ENCODE measurements at regions not wholly inside any gene's neighbourhood (a gene's known extent, or its start where the extent isn't known, plus 50 kb on each side); places are given as distances from the start of the nearest gene placed in this dataset.

DNA sequence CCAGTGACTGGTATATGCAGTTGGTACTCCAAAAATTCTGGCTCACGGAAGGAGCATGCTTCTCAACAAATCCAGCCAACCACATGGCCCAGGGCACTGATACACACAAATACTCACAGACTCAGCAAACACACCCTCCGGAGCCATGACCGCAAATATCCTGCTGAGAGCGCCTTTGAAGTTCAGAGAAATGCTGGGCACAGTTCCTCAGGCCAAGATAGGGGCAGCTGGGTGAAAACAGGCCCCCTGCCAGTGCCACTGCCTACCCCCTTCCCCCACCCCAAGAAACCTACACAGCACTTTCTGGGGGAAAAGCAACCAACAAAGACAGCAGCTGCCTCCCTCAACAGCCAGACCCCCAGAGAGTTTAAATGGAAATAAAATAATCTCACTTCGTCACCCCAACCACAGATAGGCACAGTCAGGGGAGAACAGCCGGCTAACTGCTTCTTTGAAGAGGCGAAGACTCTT lies 120.0 kb downstream of the C5orf15 start:
- TF ChIP-seq OSR1 (CRISPR knock-in tag; IDR thresholded peaks at IDR 0.05), result no peak
- no peak for TF ChIP-seq ARNTL (CRISPR knock-in tag; IDR thresholded peaks at IDR 0.05; ENCODE audit: borderline replicate concordance, low read depth)
- TF ChIP-seq ISL1 (CRISPR knock-in tag; IDR thresholded peaks at IDR 0.05), result no peak
- no peak for TF ChIP-seq ZC3H10 (CRISPR knock-in tag; IDR thresholded peaks at IDR 0.05)
- TF ChIP-seq, protein P1, sequence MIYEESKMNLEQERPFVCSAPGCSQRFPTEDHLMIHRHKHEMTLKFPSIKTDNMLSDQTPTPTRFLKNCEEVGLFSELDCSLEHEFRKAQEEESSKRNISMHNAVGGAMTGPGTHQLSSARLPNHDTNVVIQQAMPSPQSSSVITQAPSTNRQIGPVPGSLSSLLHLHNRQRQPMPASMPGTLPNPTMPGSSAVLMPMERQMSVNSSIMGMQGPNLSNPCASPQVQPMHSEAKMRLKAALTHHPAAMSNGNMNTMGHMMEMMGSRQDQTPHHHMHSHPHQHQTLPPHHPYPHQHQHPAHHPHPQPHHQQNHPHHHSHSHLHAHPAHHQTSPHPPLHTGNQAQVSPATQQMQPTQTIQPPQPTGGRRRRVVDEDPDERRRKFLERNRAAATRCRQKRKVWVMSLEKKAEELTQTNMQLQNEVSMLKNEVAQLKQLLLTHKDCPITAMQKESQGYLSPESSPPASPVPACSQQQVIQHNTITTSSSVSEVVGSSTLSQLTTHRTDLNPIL (CRISPR knock-in tag; IDR thresholded peaks at IDR 0.05; ENCODE audit: low read depth), result no peak
- no peak for TF ChIP-seq GLIS3 (CRISPR knock-in tag; IDR thresholded peaks at IDR 0.05)
- TF ChIP-seq, protein P2, sequence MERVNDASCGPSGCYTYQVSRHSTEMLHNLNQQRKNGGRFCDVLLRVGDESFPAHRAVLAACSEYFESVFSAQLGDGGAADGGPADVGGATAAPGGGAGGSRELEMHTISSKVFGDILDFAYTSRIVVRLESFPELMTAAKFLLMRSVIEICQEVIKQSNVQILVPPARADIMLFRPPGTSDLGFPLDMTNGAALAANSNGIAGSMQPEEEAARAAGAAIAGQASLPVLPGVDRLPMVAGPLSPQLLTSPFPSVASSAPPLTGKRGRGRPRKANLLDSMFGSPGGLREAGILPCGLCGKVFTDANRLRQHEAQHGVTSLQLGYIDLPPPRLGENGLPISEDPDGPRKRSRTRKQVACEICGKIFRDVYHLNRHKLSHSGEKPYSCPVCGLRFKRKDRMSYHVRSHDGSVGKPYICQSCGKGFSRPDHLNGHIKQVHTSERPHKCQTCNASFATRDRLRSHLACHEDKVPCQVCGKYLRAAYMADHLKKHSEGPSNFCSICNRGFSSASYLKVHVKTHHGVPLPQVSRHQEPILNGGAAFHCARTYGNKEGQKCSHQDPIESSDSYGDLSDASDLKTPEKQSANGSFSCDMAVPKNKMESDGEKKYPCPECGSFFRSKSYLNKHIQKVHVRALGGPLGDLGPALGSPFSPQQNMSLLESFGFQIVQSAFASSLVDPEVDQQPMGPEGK (CRISPR knock-in tag; IDR thresholded peaks at IDR 0.05; ENCODE audit: borderline replicate concordance), result no peak
- no peak for TF ChIP-seq ZNF70 (CRISPR knock-in tag; IDR thresholded peaks at IDR 0.05)
- TF ChIP-seq, protein P3, sequence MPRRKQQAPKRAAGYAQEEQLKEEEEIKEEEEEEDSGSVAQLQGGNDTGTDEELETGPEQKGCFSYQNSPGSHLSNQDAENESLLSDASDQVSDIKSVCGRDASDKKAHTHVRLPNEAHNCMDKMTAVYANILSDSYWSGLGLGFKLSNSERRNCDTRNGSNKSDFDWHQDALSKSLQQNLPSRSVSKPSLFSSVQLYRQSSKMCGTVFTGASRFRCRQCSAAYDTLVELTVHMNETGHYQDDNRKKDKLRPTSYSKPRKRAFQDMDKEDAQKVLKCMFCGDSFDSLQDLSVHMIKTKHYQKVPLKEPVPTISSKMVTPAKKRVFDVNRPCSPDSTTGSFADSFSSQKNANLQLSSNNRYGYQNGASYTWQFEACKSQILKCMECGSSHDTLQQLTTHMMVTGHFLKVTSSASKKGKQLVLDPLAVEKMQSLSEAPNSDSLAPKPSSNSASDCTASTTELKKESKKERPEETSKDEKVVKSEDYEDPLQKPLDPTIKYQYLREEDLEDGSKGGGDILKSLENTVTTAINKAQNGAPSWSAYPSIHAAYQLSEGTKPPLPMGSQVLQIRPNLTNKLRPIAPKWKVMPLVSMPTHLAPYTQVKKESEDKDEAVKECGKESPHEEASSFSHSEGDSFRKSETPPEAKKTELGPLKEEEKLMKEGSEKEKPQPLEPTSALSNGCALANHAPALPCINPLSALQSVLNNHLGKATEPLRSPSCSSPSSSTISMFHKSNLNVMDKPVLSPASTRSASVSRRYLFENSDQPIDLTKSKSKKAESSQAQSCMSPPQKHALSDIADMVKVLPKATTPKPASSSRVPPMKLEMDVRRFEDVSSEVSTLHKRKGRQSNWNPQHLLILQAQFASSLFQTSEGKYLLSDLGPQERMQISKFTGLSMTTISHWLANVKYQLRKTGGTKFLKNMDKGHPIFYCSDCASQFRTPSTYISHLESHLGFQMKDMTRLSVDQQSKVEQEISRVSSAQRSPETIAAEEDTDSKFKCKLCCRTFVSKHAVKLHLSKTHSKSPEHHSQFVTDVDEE (CRISPR knock-in tag; IDR thresholded peaks at IDR 0.05), result no peak
- no peak for TF ChIP-seq RARB (CRISPR knock-in tag; IDR thresholded peaks at IDR 0.05)
- TF ChIP-seq ZNF565 (CRISPR knock-in tag; conservative IDR thresholded peaks at IDR 0.05; ENCODE audit: low read depth), result no peak
- no peak for TF ChIP-seq TOX (CRISPR knock-in tag; IDR thresholded peaks at IDR 0.05; ENCODE audit: borderline replicate concordance)
